ENCODE measurements at regions not wholly inside any gene's neighbourhood (a gene's known extent, or its start where the extent isn't known, plus 50 kb on each side); places are given as distances from the start of the nearest gene placed in this dataset.

DNA sequence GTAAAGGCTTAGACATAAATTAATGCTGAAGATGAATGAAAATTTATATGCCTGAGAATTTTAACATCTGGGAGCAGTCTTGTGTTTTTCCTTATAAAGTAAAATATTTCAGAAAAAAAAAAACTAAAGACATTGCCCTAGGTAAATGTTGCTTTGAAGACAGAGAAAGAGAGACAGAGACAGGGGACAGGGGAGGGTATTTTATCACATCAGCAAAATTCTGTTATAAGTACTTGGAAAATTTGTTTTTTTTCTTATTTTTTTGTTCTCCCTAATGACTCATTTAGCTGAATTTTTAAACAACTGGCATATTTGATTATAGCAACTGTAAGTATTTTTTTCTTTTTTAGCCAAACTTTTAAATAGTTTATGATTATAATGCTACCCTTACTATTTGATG is 1540.6 kb upstream of the GBE1 start:
- DNase-seq, result no peak

DNA sequence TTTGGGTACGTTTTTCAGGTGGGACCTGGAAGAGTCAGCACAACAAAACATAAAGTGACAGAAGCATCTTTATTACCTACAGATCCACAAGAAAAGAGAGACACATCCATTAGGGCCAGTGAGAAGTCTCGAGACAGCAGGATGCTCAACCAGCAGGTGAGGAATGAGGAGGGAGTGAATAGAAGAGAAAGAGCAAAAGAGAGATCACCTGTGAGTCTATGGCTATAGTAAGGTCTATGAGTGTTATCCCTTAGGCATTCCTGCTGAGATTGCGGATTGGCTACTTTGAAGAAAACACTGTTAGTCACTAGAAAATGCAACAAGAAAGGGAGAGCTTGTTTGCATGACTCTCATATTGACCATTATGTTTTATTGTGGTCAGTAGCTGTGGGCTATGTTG is 1556.2 kb upstream of the GBE1 start:
- no peak for DNase-seq

DNA sequence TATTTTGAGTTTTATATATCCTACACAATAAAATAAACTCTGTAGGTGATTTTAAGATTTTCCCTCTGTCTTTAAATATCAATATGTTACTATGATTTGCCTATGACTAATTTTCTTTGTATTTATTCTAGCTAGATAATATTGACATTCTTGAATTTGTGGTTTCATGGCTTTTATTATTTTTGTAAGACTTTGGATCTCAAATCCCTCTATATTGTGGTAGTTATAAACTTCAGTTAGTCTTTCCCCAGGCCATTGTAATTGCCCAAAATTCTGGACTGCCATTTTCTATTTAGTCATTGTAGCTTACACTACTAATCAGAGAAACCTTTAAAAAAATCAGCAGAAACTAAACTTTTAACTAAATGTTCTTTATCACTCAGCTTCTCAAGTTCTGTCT is 1559.3 kb upstream of the GBE1 start:
- DNase-seq, result no peak

DNA sequence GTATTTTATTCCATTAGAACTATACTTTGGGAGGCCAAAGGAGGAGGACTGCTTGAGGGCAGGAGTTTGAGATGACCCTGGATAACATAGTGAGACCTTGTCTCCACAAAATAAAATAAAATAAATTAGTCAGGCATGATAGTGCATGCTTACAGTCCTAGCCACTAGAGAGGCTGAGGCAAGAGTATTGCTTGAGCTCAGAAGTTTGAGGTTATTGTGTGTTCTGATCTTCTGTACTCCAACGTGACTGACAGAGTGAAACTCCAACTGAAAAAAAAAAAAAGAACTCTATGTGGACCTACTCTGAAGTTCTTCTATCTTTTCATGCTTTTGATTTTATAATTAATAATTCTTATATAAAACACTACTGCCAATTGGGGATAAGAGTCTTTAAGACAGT is 1560.0 kb upstream of the GBE1 start:
- no peak for DNase-seq

DNA sequence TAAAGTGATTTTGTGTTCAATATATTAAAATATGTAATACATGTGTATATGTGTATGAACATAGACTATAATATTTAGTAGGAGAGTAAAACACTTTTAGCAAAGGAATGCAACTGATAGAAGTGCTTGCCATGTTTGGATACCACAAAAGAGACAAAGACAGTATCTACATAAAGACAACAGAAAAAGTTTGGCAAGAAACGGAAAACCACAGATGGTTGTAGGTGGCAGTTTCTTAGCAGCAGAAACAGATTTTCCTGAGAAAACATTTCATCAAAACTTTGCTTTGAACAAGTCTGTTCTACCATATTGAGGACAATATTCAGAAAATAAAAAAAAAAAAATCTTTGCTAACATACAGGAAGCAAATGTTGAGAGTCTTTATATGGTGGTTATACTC is 1560.4 kb upstream of the GBE1 start:
- no peak for DNase-seq

DNA sequence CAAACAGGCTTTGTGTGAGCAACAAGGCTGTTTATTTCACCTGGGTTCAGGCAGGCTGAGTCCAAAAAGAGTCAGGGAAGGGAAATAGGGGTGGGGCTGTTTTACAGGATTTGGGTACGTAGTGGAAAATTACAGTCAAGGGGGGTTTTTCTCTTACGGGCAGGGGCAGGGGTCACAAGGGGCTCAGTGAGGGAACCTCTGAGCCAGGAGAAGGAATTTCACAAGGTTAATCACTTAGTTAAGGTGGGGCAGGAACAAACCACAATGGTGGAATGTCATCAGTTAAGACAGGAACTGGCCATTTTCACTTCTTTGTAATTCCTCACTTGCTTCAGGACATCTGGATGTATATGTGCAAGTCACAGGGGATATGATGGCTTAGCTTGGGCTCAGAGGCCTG is 1592.8 kb upstream of the GBE1 start:
- no peak for DNase-seq

DNA sequence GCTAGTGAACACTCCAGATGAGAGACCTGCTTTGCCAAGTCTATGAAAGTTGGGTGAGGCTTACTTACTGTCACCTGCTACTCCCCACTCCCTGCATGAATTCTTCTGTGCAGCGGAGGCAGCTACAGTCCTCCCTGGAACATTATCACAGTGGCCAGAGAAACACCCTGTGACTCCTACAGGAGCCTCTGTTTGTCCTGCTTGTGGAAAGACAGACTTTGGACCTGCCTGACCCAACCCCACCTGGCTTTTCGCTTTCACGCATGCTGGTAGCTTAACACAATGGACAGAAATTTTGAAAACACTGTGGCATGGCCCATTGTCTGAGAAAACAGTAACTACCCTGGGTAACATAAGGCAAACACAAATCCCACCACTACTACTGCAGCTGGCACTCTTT is 1565.5 kb upstream of the CADM2 start:
- DNase-seq, result no peak

DNA sequence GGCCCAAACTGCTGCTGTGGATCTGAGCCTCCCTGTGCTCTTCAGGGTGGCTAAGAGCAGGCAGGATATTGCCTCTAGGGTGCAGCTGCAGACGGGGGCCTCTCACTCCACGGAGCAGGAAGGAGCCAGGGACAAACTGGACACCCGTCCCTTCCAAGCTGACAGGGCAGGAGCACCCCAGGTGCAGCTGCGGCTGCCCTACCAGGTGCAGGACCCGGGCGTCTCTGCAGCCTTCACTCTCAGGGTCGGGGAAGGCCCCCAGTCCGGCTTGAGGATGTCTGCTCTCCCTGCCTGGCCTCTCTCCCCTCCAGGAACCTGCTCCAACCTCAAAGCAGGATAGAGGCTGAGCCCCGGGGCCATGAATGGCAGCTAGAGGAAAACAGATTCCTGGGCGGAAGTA is 1554.9 kb upstream of the CADM2 start:
- no peak for DNase-seq

DNA sequence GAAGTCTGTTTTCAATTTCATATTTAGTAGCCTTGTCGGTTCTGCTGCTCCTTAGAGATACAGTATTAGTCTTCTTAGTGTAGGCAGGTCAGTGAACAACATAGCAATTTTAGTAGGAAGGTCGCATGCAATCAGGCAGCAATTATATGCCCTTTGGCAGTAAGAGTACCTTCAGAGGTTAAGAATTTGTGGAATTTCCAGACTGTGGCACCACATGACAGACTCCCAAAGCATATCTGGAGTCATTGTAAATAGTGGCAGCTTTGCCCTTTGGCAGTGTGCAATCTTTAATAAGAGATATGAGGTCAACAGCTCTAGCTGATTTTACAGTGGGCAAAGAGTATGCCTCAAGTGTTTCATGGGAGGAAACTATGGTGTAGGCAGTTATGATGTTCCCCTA is 1532.5 kb upstream of the CADM2 start:
- no peak for DNase-seq

DNA sequence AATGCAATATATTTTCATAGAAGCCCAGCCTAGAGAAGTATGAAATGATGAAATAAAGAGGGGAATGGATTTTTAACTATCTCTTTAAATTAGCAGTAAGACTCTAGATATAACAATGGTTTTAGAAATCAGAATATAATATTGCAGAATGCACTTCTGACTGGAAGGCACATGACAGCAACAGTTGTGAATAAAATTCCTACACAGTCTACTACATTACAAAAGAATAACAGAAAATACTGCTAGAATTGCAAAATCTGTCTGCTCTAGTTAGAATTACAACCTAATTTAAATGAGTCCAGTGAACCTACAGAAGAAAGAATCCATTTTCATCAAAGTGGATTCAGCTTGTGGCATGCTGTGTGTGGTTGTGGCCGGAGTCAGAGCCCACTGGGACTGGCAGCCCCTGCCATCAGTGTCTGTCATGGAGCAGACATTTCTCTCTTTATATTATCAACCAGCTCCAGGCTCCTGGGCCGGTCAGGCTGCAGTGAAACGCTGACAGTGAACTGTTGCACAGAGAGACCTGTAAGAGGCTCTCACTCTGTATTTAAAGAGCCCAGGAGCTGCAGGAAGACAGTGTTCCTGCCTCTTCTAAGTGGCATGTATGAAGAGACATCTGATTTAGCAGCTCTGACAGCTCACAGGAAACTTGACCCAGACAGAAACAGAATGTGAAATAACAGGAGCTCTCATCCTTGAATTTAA is 1523.8 kb upstream of the CADM2 start:
- DNase-seq, result no peak

DNA sequence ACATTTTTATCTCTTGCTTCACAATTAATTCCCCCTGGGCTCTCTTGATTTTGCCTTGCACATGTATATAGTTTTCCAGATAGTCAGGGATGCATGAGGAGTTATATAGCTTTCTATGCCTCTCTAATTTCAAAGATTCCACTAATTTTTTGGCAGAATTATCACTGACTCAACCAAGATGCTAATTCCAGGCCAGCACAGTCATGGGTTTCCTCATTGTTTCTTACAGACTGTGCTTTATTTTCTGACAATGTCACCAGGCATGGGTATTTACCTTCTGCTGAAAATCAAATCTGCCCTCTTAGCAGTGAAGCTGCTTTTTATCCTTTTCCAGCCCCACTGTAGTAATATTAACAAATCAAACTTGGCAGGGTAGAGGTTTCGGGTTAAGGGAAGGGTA is 1520.6 kb upstream of the CADM2 start:
- DNase-seq, result no peak

DNA sequence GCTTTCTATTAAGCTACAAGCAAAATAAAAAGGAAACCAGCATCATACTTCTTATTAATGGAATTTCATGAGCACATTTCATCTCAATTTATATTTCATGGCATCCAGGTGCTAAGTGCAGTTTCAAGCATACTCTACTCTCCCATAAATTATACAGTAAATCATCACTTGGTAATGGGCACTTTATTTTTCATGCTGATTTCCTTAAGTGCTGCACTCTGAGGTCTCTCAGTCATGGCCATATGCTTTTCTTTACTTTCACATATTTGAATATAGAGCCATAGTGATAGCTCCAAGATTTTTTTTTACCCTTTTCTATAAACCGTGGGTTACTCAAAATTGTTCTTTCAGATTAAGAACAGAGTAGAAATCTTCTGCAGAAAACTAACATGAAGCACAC is 1505.7 kb upstream of the CADM2 start:
- no peak for DNase-seq

DNA sequence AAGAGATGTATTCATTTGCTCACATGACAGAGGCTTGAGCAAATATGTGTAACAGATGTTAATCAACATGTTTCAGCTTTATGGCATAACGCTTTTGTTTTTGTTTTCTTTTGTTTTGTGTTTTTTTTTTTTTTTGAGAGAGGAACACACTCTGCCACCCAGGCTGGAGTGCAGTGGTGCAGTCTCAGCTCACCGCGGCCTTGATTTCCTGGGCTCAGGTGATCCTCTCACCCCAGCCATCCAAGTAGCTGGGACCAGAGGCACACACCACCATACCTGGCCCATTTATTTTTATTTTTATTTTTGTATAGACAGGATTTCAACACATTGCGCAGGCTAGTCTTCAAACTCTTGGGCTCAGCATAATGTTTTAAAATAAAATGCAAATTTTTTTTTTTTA is 1504.4 kb upstream of the CADM2 start:
- no peak for DNase-seq

DNA sequence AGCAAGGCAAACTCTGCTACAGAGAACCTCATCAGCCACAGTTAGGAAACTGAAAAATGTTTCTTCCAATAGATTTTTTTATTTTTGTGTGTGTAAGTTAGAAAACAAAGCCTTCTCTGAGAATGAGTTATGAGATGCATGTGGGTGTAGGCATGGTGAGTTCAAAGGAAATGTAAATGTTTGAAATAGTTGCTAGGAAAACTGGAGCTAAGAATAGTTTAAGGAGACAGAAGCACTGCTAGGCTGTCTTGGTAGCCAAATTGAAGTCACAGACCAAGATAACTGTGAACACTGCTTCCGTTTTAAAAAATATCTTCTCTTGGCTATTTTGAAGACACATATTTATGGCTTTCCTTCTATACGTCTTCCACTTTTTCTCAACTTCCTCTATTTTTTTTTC is 1501.2 kb upstream of the CADM2 start:
- no peak for DNase-seq

DNA sequence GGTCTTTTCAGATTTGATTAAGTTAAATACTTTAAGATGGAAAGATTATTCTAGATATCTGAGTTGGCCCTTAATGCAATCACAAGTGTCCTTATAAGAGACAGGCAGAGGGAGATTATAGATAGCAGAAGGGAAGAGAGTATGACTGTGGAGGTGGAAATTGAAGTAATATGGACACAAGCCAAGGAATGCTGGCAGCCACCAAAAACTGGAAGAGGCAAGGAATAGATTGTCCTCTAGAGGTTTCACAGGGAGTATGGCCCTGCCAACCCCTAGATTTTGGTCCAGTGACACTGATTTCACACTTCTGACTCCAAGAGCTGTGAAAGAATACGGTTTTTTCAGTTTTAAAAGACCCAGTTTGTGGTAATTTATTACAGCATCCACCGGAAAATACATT is 1498.7 kb upstream of the CADM2 start:
- no peak for DNase-seq

DNA sequence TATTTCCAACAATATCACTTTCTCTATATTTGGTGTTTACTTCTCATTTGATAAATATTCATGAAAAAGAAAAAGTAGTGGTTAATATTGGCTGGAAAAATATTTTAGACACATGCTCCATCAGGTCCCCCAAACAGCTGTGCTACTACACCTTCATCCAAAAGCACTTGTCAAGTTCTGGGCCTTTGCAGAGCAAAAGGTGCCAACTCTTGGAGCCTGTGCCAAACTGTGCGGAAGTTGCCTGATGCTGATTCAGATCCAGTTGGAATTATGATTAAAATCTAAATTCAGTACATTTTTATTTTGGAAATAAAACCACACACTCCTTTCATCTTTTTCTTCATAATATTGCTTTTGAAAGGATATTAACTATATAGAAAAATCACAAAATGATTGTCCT is 1497.4 kb upstream of the CADM2 start:
- DNase-seq, result no peak

DNA sequence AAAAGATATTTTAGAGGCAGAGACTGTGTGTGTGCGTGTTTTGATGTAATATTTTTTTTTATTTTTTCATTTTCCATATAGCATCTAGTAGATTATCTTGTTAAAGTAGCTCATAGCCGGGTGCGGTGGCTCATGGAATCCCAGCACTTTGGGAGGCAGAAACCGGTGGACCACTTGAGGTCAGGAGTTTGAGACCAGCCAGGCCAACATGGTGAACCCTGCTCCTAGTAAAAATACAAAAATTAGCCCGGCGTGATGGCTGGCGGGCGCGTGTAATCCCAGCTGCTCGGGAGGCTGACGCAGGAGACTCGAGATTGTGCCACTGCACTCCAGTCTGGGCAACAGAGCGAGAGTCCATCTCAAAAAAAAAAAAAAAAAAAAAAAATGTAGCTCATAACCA is 1481.2 kb upstream of the CADM2 start:
- DNase-seq, result no peak

DNA sequence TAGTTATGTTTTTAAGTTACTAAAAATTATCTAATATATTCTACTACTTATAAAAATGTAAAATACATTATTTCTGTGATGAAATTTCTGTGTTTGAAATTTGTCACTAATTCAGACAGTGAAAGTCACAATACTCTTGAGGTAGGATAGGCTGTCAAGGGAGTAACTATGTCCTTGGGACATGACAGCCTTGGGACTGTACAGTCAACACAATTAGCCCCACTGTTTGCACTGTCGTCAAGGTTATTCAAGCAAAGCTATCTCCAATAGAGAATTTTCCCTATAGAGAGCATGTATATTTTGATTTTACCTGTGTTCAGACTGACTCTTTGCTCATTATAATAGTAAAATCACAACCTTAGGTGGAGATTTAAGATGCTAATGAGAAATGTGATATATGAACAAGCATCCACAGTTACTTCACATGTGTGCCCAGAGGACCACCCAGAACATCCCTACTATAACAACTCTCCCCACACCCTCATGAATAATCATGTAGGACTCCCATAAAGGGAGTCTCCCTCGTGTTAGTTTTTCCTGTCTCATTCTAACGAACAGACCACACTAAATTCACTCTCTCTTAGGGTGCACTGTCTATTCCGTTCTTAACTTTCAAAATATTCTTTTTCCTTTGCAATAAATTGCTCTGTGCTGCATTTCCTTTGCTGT is 1476.3 kb upstream of the CADM2 start:
- DNase-seq, result no peak

DNA sequence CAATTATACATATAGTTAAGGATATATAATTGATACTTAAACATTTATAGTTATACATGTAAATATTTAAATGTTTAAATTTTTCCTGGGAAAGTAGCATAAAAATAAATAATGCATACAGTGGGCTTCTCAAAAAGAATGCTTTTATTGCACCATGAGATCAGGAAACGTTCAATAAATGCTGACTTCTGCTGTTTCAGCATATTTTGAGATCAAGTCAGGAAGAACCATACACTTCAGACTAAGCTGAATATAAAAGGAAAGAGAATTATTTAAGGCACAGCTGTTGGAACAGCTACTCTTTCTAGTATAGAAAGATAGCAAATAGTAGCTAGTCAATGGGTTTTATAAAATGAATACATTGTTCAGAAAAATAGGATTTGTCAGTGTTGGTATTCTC is 1462.3 kb upstream of the CADM2 start:
- no peak for DNase-seq

DNA sequence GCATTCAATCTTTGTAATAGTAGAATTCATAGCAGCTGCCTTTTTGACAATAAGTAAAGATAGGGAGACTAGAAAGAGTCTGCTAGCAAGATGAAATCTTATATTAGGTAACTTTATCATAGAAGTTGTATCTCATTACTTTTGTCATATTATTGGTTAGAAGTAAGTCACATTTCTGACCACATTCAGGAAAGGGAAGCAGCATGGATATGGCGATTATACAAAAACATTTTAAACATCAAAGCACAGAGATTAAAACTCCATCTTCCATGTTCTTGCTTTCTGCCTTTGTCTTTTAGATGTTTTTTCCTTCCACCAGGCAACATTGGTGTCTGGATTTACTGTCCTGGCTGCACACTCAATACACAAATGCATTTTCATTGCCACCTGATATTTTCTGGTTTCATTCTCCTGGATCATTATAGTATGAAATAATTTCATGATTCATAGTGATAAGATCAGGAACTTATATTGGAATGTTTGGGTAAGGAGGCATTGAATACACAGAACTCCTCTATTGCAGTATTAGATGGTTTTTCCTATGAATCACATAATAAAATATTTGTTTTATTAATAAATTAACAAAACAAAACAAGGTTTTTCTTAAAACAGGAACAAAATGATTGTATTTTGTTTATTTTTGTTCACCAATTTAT is 1460.3 kb upstream of the CADM2 start:
- DNase-seq, result no peak

DNA sequence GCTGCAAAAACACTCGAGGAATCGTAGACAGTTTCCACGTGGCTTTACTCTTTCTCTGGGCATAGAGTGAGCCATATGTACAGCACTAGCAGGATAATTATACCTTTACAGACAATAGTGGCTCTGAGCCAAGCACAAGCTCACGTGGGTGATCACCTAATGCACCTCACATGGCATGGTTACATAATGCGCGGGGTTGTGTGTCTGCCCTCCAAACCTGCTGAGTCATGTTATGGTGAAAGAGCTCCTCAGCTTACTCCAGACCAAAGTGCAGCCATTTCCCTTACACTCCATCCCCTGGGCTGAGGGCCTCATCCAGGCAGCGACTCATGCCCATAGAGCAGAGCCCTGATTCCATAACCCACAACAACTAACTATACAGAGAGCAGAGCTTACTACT is 1458.4 kb upstream of the CADM2 start:
- no peak for DNase-seq

DNA sequence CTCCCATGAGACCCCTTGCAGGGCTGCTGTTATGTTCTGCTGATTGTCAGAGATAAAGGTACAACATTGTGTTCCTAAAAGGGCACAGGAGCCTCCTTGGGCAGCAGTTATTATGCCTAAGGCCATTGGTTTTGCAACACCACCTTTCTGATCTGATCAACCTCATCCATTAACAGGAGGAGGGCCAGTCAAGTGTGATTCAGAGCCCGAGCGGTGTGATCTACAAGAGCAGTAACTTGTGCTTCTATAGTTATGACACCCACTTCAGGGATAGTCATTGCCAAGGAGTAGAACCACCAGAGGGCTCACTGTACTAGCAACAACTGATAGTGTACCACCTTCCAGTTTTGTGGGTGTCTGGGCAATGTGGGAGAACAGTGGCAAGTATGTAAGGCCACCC is 1457.9 kb upstream of the CADM2 start:
- no peak for DNase-seq

DNA sequence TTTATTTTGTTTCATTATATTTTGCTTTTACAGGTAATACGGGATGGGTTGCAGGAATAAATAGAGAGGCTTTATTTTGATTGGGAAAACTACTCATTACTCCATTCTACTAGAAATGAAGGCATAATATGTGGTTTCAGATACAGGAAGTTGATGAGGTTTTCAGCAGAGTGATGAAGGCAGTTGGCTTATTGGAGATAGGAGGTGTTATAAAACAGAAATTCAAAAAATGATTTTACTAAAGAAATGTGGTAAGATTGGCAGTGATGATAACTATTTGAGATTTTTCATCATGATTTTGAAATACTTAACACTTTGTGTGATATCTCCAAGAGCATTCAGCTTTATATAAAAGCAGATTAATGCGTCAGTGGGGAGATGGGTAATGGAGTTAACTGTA is 1445.7 kb upstream of the CADM2 start:
- no peak for DNase-seq

DNA sequence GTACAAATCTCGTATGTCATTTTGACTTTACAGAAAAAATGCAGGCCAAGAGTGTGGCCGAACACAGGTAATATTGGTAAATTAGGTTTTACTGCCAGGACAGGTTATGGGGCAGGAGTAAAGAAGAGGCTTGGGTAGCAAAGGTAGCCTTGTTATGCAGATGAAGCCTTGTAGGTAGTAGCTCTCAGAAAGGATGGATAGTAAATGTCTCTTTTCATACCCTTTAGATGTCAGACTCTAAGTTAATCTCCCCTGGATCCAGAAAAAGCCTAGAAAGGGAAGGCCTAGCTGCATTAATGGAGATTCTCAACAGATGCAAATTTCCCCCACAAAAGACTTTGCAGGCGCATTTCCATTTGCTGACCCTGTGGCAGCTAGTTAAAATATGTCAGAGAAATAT is 1445.1 kb upstream of the CADM2 start:
- no peak for DNase-seq
